ENCODE measurements at regions not wholly inside any gene's neighbourhood (a gene's known extent, or its start where the extent isn't known, plus 50 kb on each side); places are given as distances from the start of the nearest gene placed in this dataset.

DNA sequence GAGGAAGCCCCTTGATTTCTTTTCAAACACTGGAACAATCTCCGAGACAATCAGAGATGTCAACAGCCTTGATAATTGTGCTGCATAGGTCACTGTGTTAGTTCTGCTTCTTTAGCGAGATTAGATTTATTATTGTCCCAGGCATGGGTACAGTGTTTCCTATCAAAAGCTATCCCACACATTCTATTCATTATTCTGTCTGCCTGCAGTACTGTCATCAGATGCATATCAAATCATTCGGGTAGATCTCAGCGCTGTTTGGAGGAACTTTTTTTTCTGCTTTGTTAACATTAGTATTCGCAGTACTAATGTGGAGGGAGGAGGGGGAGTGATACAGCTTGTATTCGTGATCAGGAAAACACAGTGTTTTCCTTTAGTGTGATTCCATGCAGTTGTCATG is 208.0 kb downstream of the C11orf91 start:
- Mint-ChIP-seq H3K27ac (no peak overlapping the region), H3K9me3 (no peaks in the 10 kb centered on the region), H3K4me1 (no peaks in the 10 kb centered on the region), H3K4me3 (no peak overlapping the region), H3K36me3 (no peaks in the 10 kb centered on the region), H3K27me3 (peaks cover 45% of the 10 kb centered on the region)
- no peak for DNase-seq

DNA sequence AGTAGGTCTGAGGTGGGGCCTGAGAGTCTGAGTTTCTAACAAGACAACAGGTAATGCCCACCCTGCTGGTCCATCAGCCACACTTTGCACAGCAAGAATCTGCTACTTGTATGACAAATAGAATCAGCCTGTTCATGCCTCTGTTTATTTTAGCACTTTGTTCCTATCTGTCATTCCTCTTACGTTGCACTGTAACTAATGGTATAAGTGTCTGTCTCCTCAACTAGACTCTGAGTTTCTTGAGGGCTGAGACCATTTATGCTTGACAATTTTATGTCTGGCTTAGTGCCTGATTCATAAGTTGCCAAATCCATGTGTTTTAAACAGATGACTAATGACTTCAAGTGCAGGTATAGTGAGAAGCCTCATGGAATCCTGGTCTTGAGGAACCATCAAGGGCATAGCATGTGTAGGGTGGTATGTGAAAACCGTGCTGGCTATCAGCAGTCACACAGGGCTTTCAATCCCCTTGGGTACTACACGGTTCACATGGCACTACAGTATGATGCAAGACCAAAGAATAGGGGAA is 209.7 kb downstream of the C11orf91 start:
- DNase-seq, result no peak
- H3K36me3 Mint-ChIP-seq, result no peaks in the 10 kb centered on the region
- H3K27me3 Mint-ChIP-seq, result peaks cover 35% of the 10 kb centered on the region
- no peaks in the 10 kb centered on the region for H3K9me3 Mint-ChIP-seq
- no peaks in the 10 kb centered on the region for H3K4me1 Mint-ChIP-seq
- H3K4me3 Mint-ChIP-seq, result no peak overlapping the region
- no peak overlapping the region for H3K27ac Mint-ChIP-seq

DNA sequence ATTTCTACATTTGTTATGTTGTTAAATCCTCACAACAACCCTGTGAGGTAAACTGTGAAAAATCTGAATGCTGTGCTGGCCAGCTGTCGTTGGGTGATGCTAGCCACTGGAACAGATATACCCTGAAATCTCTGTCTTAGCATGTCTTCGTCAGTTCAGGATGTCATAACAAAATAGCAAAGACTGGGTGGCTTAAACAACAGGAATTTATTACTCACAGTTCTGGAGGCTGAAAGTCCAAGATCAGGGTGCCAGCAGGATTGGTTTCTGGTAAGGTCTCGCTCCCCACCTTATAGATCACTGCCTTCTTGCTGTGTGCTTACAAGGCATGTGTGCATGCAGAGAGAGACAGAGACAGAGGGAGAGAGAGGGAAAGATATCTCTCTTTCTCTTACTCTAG is 211.7 kb downstream of the C11orf91 start:
- no peak overlapping the region for H3K27ac Mint-ChIP-seq
- H3K4me3 Mint-ChIP-seq, result no peak overlapping the region
- H3K9me3 Mint-ChIP-seq, result no peaks in the 10 kb centered on the region
- H3K36me3 Mint-ChIP-seq, result no peaks in the 10 kb centered on the region
- H3K27me3 Mint-ChIP-seq, result peaks cover 33% of the 10 kb centered on the region
- H3K4me1 Mint-ChIP-seq, result no peaks in the 10 kb centered on the region
- DNase-seq, result no peak

DNA sequence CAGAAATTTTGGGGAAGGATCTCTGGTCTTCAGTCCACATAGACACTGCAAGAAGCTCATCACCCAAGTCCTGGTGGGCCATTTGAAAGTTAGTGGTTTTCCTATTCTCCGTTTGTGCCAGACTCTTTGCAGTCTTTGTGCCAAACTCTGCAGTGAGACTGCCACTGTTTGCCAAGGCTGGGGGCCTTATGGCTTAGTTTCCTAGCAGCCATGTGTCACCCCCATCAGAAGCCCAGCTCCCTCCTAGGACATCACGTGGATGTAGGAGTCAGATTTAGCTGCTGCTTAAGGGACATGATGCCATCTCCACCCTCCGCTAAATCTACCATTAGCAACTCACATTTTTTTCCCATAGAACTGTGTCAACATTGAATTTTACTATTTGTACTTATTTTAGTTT is 220.0 kb downstream of the C11orf91 start:
- H3K36me3 Mint-ChIP-seq, result no peaks in the 10 kb centered on the region
- H3K27ac Mint-ChIP-seq, result no peak overlapping the region
- H3K4me1 Mint-ChIP-seq, result no peaks in the 10 kb centered on the region
- no peaks in the 10 kb centered on the region for H3K9me3 Mint-ChIP-seq
- H3K4me3 Mint-ChIP-seq, result no peak overlapping the region
- DNase-seq, result no peak
- peaks cover 16% of the 10 kb centered on the region for H3K27me3 Mint-ChIP-seq

DNA sequence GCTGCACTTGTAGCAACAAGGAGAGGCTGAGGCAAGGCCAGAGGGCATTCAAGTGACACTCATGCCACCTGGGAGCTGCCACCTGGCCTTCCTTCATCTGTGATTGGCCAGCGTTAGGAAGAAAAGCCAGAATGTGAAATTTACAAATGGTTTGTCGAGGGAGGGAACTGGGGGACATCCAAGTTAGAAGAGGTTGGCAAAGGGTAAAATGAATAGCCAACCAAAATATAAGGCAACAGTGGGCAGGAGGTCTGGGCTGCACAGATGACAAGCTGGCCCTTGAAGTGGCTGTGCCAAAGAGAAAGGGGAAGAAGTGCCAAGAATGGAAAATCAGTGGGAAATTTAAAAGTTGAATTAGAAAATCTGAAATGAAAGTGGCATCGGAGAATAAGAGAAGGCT is 221.4 kb downstream of the C11orf91 start:
- Mint-ChIP-seq H3K9me3 (no peaks in the 10 kb centered on the region), H3K27me3 (peaks cover 16% of the 10 kb centered on the region), H3K4me3 (no peak overlapping the region), H3K4me1 (no peaks in the 10 kb centered on the region), H3K27ac (no peak overlapping the region), H3K36me3 (no peaks in the 10 kb centered on the region)
- no peak for DNase-seq

DNA sequence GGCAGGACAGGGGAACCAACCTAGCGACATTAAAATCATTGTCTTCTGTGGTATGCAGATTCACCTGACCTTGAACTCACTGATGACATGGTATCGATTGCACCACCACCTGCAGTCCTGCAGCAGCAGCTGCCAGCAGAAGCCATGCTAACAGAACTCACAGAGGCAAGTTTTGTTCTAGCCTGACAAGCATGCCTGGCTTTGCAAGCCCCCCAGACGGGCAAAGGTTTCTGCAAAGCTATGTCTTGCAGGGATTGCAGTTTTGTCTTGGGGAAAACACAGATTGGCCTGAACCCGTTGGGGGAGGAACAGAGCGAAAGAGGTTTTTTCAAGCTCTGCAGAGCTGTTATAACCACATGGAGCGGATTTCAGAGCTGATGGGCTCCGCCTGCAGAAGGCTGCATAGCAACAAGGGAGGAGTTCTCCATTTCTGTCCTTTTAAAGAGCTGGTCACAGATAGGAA is 221.0 kb downstream of the HIPK3 start:
- H3K9me3 Mint-ChIP-seq, result no peaks in the 10 kb centered on the region
- no peak for DNase-seq
- no peaks in the 10 kb centered on the region for H3K4me1 Mint-ChIP-seq
- H3K27me3 Mint-ChIP-seq, result peaks cover 16% of the 10 kb centered on the region
- no peak overlapping the region for H3K4me3 Mint-ChIP-seq
- no peak overlapping the region for H3K27ac Mint-ChIP-seq
- no peaks in the 10 kb centered on the region for H3K36me3 Mint-ChIP-seq

DNA sequence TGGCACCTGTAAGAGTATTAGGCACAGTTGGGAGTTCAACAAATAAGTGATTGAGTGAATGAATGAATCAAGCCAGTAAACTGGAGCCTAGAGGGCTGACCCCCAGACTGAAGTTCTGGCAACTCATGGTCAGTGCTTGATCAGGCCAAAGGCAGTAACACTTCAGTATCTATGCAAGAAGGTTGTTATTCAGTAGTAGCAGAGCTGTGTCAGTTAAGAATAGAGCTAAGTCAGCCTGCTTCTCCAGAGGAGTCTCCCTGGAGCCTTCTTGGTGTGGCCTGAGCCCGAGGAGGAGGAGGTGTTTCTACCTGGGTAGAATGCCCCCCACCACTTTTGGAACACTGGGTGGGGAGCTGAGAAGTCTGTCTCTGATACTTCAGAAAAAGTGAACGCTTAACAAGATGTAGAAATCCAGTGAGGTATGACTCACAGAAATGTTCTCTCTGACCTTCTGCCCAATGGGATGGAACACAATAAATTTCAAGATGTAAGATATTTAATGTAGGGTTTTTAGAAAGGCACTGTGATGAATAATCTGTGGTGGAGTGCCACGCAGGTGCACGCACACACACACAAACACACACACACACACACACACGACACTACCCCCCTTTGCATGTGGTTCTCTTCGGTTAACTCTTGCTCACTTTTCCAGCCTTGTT is 219.9 kb downstream of the HIPK3 start:
- Mint-ChIP-seq H3K27ac (no peak overlapping the region), H3K4me1 (no peaks in the 10 kb centered on the region), H3K27me3 (peaks cover 17% of the 10 kb centered on the region), H3K4me3 (no peak overlapping the region), H3K36me3 (no peaks in the 10 kb centered on the region), H3K9me3 (no peaks in the 10 kb centered on the region)
- no peak for DNase-seq

DNA sequence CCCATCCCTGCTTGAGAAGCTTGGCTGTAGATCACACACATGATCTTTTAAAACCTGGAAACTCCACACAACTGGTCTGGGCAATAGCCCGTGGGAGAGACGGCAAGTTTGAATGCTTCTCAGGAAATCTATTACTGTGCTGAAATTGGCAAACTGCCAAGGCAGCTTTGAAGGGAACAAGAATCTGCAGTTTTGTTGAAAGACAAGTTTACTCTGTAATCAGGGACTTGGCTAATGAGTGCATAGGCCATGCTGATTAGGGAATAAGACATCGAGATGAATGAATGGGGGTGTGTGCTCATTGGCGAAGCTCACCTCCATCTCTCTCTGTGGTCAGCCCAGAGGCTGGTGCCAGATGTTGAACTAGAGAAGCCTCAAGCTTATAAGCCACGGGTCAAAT is 218.8 kb downstream of the HIPK3 start:
- no peak overlapping the region for H3K4me3 Mint-ChIP-seq
- H3K36me3 Mint-ChIP-seq, result no peaks in the 10 kb centered on the region
- no peak overlapping the region for H3K27ac Mint-ChIP-seq
- H3K9me3 Mint-ChIP-seq, result no peaks in the 10 kb centered on the region
- H3K27me3 Mint-ChIP-seq, result peaks cover 17% of the 10 kb centered on the region
- no peak for DNase-seq
- H3K4me1 Mint-ChIP-seq, result no peaks in the 10 kb centered on the region

DNA sequence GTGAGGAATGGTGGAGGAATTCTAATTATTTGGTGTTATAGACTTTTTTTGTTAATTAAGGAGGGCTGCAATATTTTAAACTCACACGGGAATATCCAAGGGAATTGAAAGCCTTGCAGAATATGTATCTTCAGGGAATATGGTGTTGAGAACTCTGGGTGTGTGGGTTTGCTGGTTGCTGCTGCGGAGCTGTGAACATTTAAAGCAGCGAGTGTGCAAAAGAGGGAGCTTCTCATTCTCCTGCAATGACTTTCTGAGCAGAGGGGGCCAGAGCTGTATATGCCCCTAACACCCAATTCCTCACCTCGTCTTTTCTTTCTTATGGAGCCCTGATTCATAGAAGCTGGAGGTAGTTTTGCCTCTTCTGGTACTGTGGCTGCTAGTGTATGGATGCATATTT is 217.7 kb downstream of the HIPK3 start:
- Mint-ChIP-seq H3K9me3 (no peaks in the 10 kb centered on the region), H3K36me3 (no peaks in the 10 kb centered on the region), H3K27ac (no peak overlapping the region), H3K4me3 (no peak overlapping the region), H3K27me3 (peaks cover 19% of the 10 kb centered on the region), H3K4me1 (no peaks in the 10 kb centered on the region)
- no peak for DNase-seq

DNA sequence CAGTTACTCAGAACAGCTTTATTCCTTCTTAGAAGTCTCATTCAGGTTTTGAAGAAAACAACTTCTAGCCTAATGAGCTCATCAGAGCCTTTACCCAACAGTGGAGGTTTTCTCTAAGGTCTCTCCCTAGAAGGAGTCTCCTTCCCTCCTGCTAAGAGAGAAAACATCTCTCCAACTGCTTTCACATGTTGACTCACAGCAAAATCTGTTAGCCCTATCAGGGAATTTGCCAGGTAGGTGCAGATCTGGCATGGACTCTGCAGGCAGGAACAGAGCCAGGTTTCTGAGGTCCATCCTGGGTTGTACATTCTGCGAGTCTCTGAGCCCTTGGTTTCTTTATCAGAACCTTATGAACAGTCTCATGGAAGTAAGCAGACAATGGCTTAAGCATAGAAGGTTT is 214.4 kb downstream of the HIPK3 start:
- Mint-ChIP-seq H3K9me3 (no peaks in the 10 kb centered on the region), H3K4me3 (no peak overlapping the region), H3K27ac (no peak overlapping the region), H3K36me3 (no peaks in the 10 kb centered on the region), H3K4me1 (no peaks in the 10 kb centered on the region), H3K27me3 (peaks cover 12% of the 10 kb centered on the region)
- DNase-seq, result no peak

DNA sequence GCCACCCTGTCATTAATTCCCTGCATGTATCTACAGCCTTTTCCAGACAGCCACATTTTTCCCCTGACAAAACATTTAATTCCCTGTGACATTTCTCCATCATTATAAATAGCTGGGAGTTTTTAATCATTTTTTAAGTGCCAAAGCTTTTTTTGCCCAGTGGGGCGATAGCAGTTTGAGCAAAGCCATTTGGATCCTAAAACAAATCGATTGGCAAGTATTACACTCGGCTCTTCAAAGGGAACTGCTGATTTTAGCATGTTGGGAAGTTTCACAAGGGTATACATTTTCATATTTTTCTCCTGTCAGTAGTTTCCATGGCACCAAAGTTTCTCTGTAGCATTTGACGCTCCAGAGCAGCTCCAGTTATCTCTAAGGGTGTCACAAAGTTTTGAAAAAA is 210.8 kb downstream of the HIPK3 start:
- H3K4me3 Mint-ChIP-seq, result no peak overlapping the region
- H3K9me3 Mint-ChIP-seq, result no peaks in the 10 kb centered on the region
- H3K27me3 Mint-ChIP-seq, result peaks cover 9% of the 10 kb centered on the region
- DNase-seq, result no peak
- no peaks in the 10 kb centered on the region for H3K4me1 Mint-ChIP-seq
- H3K27ac Mint-ChIP-seq, result no peak overlapping the region
- H3K36me3 Mint-ChIP-seq, result no peaks in the 10 kb centered on the region

DNA sequence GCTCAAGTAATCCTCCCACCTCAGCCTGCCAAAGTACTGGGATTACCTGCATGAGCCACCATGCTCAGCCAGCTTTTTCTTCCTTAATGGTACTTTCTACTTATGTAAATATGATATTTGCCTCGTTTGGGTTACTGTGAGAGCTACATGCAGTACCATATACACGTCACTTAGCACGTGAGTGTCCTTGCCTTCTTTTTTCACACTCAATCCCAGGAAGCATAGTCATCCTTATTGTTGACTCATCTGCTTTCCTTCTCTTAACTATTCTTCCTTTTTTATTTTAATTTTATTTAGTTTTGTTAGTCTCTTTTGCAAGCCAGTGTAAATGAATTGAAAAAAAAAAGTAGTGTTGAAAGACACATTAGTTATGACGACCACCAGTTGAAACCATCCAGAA is 205.9 kb downstream of the HIPK3 start:
- Mint-ChIP-seq H3K27ac (no peak overlapping the region), H3K4me1 (no peaks in the 10 kb centered on the region), H3K4me3 (no peak overlapping the region), H3K9me3 (no peaks in the 10 kb centered on the region), H3K36me3 (no peaks in the 10 kb centered on the region), H3K27me3 (no peaks in the 10 kb centered on the region)
- no peak for DNase-seq

DNA sequence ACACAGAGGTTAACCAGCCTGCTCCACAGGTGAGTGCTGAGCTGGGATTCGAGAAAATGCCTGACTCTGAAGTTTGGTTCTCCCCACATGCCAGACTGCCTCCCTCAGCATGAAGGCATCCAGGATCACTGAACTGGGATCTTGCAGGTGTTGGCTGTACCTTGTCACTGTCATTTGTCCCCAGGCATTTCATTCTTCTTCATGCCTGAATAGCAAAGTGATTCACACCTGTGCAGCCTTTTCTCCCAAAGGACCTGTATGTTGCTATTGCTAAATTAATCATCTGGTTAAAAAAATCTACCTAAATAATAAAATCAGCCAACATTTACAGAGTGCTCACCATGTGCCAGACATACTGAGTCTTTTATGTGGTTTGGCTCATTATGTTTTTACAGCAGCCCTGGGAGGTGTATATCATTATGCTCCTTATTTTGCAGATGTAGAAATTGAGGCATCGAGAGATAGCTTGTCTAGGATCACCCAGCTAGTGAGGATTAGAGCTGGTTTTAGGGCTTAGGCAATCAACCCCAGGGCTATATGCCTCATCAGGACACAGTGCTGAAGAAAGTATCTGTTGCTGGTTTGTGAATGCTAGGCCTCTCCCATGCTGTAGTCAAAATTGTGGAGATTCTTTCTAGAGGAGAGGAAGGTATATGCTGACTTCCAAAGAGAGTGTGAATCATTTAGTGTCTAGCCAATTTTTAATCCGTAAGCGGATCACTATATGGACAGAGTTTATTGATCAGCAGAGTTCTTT is 204.4 kb downstream of the HIPK3 start:
- no peaks in the 10 kb centered on the region for H3K27me3 Mint-ChIP-seq
- no peaks in the 10 kb centered on the region for H3K4me1 Mint-ChIP-seq
- H3K9me3 Mint-ChIP-seq, result no peaks in the 10 kb centered on the region
- H3K27ac Mint-ChIP-seq, result no peak overlapping the region
- H3K36me3 Mint-ChIP-seq, result no peaks in the 10 kb centered on the region
- no peak overlapping the region for H3K4me3 Mint-ChIP-seq
- no peak for DNase-seq

DNA sequence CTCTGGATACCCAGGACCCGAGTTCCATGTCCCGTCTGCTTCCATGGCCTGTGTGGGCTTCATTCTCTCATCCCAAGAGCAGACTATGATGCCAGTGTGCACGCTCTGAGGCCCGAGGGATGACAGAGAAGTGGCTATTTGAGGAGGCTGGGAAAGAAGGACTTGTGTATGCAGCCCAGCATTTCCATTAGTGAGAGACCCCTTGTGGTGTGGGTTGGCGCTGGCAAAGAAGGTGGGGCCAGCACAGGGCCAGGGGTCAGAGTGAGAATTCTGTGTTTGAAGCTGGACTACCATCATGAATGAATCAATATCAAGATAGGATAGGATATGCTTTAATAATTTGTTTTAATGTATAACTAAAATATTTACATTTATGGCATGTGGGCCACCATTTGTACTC is 200.8 kb downstream of the HIPK3 start:
- DNase-seq, result no peak
- Mint-ChIP-seq H3K4me1 (no peaks in the 10 kb centered on the region), H3K27me3 (peaks cover 4% of the 10 kb centered on the region), H3K4me3 (no peak overlapping the region), H3K36me3 (no peaks in the 10 kb centered on the region), H3K9me3 (no peaks in the 10 kb centered on the region), H3K27ac (no peak overlapping the region)

DNA sequence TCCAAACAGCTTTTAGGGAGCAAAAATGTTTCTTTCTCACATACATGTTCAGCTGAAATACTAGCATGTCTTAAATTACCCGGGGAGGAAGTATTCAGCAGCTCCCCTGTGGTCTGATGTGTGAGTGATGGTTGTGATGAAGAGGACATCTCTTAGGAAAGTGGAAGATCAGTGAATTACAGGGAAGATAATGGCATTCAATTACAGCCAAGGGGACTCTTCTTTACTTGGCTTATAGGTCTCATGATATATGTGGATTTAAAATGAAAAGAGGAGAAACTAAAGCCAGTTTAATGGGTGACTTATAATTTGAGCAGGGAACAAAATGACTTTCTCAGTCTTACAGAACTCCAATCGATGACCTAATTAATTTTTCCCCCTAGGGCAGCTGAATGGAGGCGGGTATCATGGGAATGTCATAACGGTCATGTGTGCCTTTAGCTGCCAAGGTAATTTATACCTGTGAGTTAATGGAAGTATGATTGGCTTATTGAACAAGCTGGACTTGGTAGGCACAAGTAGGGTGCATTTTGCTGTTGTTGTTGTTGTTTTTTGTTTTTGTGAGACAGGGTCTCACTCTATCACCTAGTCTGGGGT is 198.8 kb downstream of the HIPK3 start:
- H3K4me1 Mint-ChIP-seq, result no peaks in the 10 kb centered on the region
- H3K36me3 Mint-ChIP-seq, result no peaks in the 10 kb centered on the region
- H3K4me3 Mint-ChIP-seq, result no peak overlapping the region
- peaks cover 4% of the 10 kb centered on the region for H3K27me3 Mint-ChIP-seq
- H3K27ac Mint-ChIP-seq, result no peak overlapping the region
- DNase-seq, result no peak
- no peaks in the 10 kb centered on the region for H3K9me3 Mint-ChIP-seq

All from activated naive CD8-positive, alpha-beta T cell treated with anti-CD3 and anti-CD28 coated beads for 36 hours (primary cell).